ENCODE measurements at regions not wholly inside any gene's neighbourhood (a gene's known extent, or its start where the extent isn't known, plus 50 kb on each side); places are given as distances from the start of the nearest gene placed in this dataset.

- no peak for DNase-seq (ENCODE audit: low read depth in 4 of 4, low spot score in 1 of 4)
Observed at GRCh38 chr5:52497133-52497693, 290.5 kb upstream of the ITGA1 start.

GRCh38 chr5:52498607-52499006 is 289.1 kb upstream of the ITGA1 start:
- no peak for DNase-seq (ENCODE audit: low read depth in 4 of 4, low spot score in 1 of 4)

- DNase-seq (ENCODE audit: low read depth in 4 of 4, low spot score in 1 of 4): no peak
Observed at GRCh38 chr5:52502460-52502999, 285.2 kb upstream of the ITGA1 start.

- no peak for DNase-seq (ENCODE audit: low read depth in 4 of 4, low spot score in 1 of 4)
Observed at GRCh38 chr5:52504584-52505240, 283.0 kb upstream of the ITGA1 start.

- no peak for DNase-seq (ENCODE audit: low read depth in 4 of 4, low spot score in 1 of 4)
Observed at GRCh38 chr5:52517667-52518066, 270.0 kb upstream of the ITGA1 start.

- DNase-seq (ENCODE audit: low read depth in 4 of 4, low spot score in 1 of 4): no peak
Observed at GRCh38 chr5:52520171-52520570, 267.5 kb upstream of the ITGA1 start.

GRCh38 chr5:52521236-52521635 is 266.5 kb upstream of the ITGA1 start:
- DNase-seq (ENCODE audit: low read depth in 4 of 4, low spot score in 1 of 4): no peak

- DNase-seq (ENCODE audit: low read depth in 4 of 4, low spot score in 1 of 4): no peak
Observed at GRCh38 chr5:52523701-52524100, 264.0 kb upstream of the ITGA1 start.

GRCh38 chr5:52531105-52531504 is 256.6 kb upstream of the ITGA1 start:
- no peak for DNase-seq (ENCODE audit: low read depth in 4 of 4, low spot score in 1 of 4)

GRCh38 chr5:52543594-52543993 is 244.1 kb upstream of the ITGA1 start:
- DNase-seq (ENCODE audit: low read depth in 4 of 4, low spot score in 1 of 4): no peak

GRCh38 chr5:52544738-52545137 is 243.0 kb upstream of the ITGA1 start:
- no peak for DNase-seq (ENCODE audit: low read depth in 4 of 4, low spot score in 1 of 4)

- no peak for DNase-seq (ENCODE audit: low read depth in 4 of 4, low spot score in 1 of 4)
Observed at GRCh38 chr5:52554293-52554692, 233.4 kb upstream of the ITGA1 start.

- DNase-seq (ENCODE audit: low read depth in 4 of 4, low spot score in 1 of 4): no peak
Observed at GRCh38 chr5:52560366-52560765, 227.3 kb upstream of the ITGA1 start.

- DNase-seq (ENCODE audit: low read depth in 4 of 4, low spot score in 1 of 4): no peak
Observed at GRCh38 chr5:52562473-52562872, 225.2 kb upstream of the ITGA1 start.

- no peak for DNase-seq (ENCODE audit: low read depth in 4 of 4, low spot score in 1 of 4)
Observed at GRCh38 chr5:52564587-52564986, 223.1 kb upstream of the ITGA1 start.

- no peak for DNase-seq (ENCODE audit: low read depth in 4 of 4, low spot score in 1 of 4)
Observed at GRCh38 chr5:52577546-52577945, 210.2 kb upstream of the ITGA1 start.

GRCh38 chr5:52579391-52579790 is 208.3 kb upstream of the ITGA1 start:
- DNase-seq (ENCODE audit: low read depth in 4 of 4, low spot score in 1 of 4): no peak

- DNase-seq (ENCODE audit: low read depth in 4 of 4, low spot score in 1 of 4): no peak
Observed at GRCh38 chr5:52580921-52581320, 206.8 kb upstream of the ITGA1 start.

- no peak for DNase-seq (ENCODE audit: low read depth in 4 of 4, low spot score in 1 of 4)
Observed at GRCh38 chr5:52582313-52582712, 205.4 kb upstream of the ITGA1 start.

- no peak for DNase-seq (ENCODE audit: low read depth in 4 of 4, low spot score in 1 of 4)
Observed at GRCh38 chr5:52587131-52587530, 200.6 kb upstream of the ITGA1 start.

GRCh38 chr5:52597625-52598024 is 190.1 kb upstream of the ITGA1 start:
- no peak for DNase-seq (ENCODE audit: low read depth in 4 of 4, low spot score in 1 of 4)

- no peak for DNase-seq (ENCODE audit: low read depth in 4 of 4, low spot score in 1 of 4)
Observed at GRCh38 chr5:52598968-52599367, 188.7 kb upstream of the ITGA1 start.
